HG02798 (cell line): ENCODE measurements at regions not wholly inside any gene's neighbourhood (a gene's known extent, or its start where the extent isn't known, plus 50 kb on each side); places are given as distances from the start of the nearest gene placed in this dataset.
"Not testable (repeated sequence)": the region's sequence is repeated elsewhere in the genome, so short reads cannot be mapped to it uniquely, and the experiment has no call there.

Source experiments
- ATAC-seq: cut with Tn5 transposase; IDR thresholded peaks from one replicate; pipeline ENCODE4 v1.9.1; 2021; ENCODE audit warnings: mild to moderate bottlenecking; ENCODE audit not compliant: unreplicated experiment, poor library complexity

DNA sequence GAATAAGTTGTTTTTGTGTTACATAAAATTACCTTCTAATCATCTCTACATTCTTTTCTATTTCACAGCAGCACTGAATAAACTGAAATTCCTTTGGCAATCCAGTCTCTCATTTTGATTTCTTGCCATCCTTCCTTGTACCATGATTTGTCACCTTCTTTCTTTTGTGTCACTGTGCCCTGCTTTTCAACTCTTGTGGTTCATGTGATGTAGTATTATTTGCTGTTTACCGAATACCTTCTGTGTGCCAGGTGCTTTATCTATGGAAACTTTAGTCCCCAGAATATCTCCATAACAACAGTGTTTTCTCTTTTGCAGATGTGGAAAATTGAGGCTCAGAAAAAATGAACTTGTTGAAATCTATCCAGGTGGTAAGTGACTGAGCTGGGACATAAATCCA lies 220.3 kb downstream of the STK31 start:
- ATAC-seq: no peak

DNA sequence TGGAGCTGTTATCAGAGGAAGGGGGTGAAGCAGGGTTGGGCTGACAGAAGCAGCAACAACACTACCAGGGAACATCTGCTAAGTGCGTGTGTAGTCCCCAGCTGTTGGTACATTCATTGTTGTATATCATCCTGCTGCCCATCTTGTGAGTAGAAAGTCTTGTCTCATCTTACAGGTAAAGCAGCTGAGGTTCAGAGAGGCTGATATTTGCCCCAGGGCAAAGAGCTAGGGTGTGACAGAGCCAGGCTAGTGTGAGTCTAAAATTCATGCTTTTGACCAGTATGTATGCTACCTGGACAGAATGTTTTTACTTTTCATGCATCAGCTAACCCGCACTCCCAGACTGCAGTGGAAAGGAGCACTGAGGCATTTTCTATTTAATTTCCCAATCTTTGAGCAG lies 221.6 kb downstream of the STK31 start:
- ATAC-seq: no peak

DNA sequence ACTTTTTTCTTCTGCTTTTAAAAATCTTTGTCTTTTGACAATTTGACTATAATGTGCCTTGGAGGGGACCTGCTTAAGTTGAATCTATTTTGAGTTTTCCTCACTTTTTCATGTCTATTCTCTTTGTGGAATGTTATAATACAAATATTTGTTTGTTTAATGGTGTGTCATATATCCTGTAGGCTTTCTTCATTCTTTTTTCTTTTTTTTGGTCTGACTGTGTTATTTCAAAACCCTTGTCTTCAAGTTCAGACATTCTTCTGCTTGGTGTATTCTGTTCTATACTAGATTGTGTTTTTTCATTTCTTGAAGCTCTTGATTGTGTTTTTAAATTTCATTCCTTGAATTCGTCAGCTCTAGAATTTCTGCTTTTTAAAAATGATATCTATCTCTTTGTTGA lies 228.2 kb downstream of the STK31 start:
- no peak for ATAC-seq

DNA sequence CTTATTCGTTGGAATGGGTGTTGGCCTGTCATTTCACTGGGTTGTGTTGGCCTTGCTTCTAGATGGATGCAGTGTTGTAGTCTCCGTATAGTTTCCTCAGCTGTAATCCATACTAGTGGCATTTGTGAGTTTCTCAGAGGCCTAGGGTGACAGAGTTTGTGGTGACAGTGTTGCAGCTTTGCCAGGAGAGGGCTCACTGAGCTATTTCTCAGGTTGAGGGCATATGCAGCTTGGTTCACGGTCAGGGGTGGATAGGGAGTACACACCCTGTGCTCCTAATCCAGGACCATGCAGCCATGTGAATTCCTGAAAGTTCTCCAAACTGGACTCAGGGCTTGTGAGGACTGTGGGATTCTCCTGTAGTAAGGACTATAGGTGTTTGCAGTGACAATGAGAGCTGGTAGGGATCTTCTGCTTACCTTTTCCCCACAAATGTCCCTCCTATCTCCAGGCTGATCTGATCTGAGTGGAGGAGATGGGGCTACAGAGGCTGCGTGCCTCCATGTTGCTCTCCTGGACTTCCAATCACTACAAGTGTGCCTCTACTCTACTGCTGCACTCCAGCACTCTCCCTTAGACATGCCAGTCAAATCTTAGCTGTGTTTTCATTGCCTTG lies 229.0 kb downstream of the STK31 start:
- peak; percentile 72 for ATAC-seq

DNA sequence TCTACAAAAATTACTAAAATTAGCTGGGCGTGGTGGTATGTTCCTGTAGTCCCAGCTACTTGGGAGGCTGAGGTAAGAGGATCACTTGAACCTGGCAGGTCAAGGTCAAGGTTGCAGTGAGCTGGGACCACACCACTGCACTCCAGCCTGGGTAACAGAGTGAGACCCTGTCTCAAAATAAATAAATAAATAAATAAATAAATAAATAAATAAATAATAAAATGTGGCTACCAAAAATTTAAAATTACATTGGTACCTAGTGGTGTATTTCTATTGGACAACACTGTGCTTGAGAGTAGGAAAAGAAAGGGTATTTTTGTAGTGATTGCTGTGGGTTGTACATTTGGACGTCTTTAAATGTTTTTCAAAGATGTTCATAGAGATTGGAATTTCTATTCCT lies 229.7 kb downstream of the STK31 start:
- not testable (repeated sequence) for ATAC-seq

DNA sequence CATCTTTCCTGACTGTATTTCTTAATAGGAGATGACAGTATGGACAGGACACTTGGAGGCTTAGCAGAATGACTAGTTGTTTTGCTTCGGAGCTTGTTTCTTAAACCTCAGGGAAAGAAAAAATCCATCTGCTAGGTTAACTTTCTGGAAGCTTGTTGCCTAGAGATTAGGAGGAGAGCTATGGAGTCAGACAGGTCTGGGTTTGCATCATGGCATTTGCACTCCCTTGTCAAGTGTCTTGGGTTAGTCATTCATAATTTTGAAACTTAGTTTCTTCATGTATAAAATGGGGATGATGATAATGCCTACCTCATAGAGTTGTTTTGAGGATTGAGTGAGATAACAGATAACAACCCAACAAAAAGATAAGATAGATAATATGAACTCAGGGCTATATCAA lies 231.5 kb downstream of the STK31 start:
- ATAC-seq: no peak

DNA sequence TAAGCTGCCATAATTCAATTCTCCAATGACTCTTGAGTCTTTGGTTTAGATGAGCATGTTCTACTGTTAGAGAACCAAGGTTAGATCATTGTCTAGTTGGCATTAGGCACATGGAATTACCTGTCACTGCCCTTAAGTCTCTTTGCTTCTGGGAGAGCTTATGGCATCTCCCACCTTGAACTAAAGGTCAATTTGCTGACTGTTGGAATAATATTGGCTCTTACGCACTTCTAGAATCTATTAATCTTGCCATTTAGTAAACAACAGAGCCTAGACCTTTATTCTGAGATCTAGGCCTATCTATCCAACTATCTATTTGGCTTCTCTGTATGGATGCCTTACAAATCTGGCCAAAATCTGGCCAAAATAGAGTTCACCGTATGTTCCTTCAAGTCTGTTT lies 232.0 kb downstream of the STK31 start:
- ATAC-seq: no peak

DNA sequence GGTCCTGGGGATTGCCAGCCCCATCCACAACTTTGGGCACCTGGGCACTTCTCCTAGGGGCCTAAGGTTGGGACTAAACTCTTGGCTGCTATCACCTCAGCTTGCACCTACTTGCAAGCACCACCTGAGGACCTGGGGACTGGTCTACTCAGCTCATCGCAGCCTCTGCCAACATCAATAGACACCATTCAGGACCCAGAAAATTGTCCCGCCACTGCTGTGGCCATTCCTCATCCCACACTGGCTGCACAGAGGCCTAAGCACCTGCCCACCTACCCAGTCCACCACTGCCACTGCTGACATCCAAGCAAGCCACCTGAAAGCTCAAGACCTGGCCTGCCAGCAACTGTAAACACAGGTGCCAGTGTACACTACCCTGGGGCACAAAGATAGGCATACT lies 234.1 kb downstream of the STK31 start:
- ATAC-seq: no peak

DNA sequence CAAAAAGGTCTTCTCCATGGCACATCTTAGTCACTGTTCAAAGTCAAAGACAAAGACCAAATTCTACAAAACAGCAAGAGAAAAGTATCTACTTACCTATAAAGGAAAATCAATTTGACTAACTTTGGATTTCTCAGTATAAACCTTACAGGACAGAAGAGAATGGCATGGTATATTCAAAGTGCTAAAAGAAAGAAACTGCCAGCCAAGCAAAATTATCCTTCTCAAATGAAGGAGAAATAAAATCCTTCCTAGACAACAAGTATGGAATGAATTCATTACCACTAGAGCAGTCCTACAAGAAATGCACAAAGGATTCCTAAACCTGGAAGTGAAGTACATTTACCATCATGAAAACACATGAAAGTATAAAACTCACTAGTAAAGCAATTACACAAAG lies 235.5 kb downstream of the STK31 start:
- no peak for ATAC-seq

DNA sequence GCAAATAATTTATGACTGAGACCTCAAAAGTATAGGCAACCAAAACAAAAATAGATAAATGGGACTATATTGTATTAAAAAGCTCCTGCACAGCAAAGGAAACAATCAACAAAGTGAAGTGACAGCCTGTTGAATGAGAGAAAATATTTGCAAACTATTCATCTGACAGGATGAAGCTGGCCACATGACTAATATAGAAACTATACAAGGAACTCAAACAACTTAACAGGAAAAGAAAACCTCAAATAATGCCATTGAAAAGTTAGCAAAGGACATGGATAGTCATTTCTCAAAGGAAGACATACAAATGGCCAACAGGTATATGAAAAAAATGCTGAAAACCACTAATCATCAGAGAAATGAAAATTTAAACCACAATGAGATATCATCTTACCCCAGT lies 245.1 kb downstream of the STK31 start:
- ATAC-seq: no peak

DNA sequence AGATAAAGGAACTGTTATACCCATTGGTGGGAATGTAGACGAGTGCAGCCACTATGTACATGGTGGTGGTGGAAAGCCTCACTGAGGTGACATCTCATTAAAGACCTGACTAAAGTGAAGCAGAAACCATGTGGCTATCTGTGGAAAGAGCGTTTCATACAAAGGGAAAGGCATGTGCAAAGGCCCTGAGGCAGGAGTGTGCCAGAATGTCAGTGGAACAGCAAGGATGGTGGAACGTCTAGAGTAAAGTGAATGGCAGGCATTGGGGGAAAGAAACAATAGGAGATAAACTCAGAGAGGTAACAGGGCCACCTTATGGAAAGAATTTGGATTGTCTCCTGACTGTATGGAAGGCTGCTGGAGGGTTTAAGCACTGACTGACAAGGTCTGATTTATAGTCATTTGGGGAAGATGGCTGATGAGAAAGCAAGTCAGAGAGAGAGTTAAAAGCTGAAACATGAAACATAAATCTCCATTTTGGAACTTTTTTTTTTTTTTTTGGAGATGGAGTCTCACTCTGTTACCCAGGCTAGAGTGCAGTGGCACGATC lies 245.7 kb downstream of the STK31 start:
- ATAC-seq: no peak

DNA sequence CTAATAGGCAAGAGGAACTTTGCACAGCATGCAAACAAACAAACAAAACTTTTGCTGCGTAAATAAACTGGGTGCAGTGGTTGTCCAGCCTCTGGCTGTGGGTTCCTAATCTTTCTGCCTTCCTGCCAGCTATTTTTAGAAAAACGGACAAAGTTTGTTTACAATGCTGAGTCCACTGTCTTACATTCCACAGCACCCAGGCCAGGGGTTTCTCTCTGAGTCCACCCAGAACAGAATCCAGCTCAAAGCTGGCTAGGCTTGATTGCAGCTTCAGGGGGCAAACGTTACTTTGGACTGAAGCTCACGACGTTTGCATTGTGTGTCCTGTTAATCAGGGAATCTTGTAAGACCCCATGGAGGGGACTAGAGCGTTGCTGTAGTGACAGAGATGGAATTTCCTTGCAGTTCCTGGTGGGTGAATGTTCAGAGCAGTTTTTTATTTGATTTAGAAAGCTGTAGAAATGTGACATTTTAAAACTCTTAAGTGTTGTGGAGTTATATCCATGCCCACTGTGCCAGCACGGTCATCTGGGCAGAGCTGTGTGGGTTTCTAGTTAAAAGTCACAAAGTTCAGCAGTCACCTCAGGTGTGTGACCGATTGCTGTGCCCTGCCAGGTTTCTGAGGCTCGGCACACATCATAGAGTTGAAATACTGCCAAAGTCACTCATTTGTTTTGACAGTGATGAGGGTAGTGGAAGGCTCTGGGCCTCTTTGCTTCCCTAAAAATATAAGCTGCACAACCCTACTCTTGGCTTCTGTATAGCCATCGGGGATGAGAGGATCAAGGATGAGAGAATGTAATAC lies 247.0 kb downstream of the STK31 start:
- no peak for ATAC-seq

DNA sequence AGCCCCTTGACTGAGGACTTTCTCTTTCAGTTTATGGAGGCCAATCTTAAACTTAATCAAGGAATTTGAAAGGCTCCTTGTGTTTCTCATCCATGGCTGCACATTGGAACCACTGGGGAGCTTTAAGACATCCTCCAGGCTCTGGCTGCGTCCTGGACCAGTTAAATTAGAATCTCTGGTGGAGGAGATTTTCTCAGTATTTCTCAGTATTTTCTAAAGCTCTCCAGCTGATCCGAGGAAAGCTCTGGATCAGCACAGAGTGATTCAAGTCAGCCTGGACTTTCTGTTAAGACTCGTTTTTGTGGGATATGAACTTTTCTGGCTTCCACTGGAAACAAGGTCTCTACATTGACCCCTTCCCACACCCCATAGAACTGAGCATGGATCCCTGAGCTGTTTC lies 249.8 kb downstream of the STK31 start:
- no peak for ATAC-seq

DNA sequence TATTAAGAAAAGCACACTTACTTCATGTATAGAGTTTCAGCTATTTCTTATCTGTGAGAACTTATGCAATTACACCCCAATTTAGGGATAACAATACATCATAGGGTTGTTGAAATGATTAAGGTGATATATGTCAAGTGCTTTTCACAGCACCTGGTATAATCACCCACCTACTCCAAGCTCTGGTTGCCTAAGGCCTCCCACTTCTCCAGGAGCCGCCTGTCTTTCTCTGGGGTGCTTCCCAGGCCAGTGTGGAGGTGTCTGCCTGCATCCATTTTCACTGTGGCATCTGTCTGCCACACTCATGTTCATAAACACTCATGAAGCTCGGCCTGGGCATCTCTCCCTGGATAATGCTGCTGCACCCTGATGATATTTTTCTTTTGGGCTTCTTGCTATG lies 250.3 kb downstream of the STK31 start:
- ATAC-seq: no peak

DNA sequence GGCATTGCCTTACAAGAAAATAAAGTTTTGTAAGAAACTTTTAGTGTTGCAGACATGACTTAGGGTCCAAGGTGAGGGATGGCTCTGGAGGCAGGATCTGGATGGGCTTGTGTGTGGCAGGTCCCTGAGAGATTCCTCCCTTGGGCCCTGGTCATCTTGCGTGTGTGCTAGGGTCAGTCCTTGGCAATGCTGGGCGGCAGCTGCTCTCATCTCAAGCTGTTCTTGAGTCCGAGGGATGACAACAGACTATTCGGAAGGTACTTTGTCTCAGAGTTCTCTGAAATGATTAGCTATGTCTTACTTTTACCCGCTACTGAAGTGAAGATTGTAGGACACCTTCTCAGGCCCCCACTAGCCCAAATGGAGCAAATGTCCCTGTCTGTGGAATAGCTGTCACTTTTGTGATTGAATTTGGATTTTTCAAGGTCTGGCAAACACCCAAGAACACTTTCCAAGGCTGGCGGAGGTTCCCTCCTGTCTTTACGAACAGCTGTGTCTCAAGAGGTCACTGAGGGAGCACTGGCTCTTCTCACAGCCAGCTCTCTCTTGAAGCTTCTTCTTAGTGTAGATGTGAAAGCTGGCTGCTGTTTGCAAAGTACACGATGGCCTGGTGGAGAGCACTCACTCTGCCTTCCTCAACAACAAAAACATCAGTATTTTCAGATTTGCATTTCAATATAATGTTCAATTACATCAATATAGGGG lies 253.6 kb downstream of the STK31 start:
- no peak for ATAC-seq

DNA sequence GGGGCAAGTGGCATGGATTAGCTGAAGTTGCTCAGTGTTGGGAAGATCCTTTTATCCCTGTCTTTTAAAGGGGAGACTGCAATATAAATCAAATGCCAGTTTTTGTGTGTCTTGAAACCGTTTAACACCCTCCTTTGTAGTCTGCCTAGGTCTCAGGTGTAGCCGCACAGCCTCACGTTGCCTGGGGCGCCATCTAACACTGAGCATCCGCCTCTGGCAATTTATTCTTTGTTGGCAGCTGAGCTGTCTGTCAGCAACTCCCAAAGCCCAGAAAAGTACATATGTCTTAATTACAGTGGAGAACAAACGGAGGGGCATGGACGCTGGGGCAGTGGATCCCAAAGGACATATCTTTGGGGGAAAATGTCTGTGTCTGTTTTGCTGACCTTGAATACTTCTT lies 254.7 kb downstream of the STK31 start:
- ATAC-seq: no peak

DNA sequence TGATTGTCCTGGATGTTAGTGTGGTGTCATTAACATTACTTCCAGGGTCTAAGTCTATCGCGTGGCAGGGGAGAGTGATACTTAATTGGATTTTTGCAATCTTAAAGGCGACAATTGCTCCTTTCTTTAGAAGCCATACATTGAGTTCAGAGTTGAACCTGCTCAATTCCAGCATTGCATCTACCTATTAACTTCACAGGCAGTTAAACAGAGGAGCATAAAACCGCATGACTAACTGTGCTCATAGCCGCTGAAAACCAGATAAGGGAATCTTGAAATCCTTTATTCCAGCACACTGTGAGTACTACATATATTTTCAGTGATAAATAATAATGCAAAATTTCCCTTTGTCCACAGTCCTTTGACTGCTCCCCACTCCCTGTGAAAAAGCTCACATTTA lies 255.3 kb downstream of the STK31 start:
- no peak for ATAC-seq

DNA sequence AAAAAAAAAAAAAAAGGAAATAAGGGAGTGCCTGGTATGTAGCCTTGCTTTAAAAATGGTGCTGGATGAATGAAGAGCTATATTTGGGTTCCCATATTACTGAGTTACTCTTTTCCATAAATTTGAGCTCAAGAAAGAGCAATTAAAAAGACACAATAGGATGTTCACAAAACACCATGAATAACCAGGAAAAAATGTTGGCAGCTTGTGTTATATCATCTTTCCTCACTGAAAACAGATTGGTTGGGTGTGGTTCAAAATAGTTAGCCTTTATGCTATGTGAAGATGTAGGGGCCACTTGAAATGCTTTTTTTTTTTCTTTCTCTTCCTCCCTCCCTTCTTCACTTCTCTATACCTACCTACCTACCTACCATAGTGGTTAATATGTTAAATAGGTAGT lies 256.9 kb downstream of the STK31 start:
- ATAC-seq: no peak

DNA sequence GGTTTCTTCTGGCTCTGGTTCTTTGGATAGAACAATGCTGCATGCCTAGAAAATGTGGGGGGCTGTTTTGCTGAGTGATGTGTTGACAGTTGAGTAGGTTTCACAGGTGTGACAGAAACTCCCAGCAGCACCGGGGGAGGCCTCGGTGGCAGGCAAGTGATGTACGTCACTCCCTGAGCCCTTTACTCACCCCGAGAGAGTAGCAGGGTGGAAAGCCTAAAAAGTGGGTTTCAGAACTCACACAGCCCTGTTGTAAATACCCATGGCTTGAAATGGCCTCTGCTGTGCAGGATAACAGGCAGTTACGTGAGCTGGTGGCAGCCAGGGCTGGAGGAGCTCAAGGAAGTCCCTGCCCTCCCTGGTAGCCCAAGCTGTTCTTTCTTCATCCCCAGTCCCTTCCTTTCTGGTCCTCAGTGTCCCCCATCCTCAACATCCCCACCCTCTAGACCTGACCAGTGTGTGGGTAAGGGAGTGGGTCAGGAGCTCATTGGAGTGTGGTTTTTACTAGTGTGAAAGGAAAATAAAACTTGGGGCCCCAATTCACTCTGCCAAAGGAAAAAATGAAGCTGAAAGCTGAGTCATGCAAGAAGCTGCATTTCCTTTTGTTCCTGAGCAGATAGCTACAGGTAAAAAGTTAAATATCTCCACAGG lies 258.1 kb downstream of the STK31 start:
- peak; percentile 43 for ATAC-seq

DNA sequence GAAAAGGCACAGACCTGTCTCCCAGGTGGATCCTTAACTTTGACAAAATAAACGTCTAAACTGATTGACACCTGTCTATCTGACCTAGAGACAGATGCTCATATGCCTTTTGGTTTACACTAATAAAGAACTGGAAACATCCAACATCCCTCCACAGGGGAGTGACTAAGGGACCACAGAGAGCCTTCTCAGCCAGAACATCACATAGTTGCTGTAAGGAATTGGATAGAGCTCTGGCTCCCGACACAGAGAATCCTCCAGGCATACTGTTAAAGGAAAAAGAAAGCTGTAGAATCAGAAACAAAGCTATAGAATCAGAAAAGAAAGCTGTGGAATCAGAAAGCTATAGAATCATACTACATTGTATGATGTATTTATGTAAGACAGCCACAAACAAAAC lies 258.8 kb downstream of the STK31 start:
- no peak for ATAC-seq

DNA sequence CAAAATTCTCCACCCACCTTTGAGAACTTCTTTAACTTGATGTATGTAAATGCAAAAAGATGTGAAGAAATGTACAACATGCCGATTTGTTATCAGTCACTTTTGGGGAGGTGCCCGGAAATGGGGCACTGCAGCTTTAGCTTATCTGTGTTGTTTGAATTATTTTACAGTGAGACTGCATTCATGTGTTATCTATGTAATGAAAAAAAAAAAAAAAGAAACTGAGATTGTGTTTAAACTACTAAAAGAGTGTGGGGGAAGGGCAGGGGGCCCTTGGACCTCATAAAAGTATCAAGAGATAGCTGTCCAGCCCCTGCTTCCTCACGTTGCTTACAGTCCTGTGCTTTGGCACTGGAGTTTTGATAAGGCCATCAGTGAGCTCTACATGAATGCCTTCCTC lies 259.4 kb downstream of the STK31 start:
- no peak for ATAC-seq
